Gastrocnemius medialis (tissue), 4 donors: ENCODE measurements at regions not wholly inside any gene's neighbourhood (a gene's known extent, or its start where the extent isn't known, plus 50 kb on each side); places are given as distances from the start of the nearest gene placed in this dataset.

Experiments
- POLR2A ChIP-seq, 2 donors: fragments of 450-650 bp; IDR thresholded peaks; one replicate each; pipeline ENCODE4 v1.6.1; 2017; ENCODE audit warnings: antibody characterized with exemption in 2 of 2, mild to moderate bottlenecking in 2 of 2, moderate library complexity in 2 of 2
- TF ChIP-seq, protein P1 (sequence below), 5 experiments: fragments of 450-650 bp in 3 of 5; fragments of 200-600 bp in 2 of 5; sonication (generic) in 2 of 5; IDR thresholded peaks in 4 of 5; conservative IDR thresholded peaks in 1 of 5; 1 replicate in 4 of 5; 2 replicates in 1 of 5; pipeline ENCODE4 v1.5.1; 2016 to 2019; ENCODE audit warnings: antibody characterized with exemption in 5 of 5, mild to moderate bottlenecking in 3 of 5, moderate library complexity in 3 of 5

DNA sequence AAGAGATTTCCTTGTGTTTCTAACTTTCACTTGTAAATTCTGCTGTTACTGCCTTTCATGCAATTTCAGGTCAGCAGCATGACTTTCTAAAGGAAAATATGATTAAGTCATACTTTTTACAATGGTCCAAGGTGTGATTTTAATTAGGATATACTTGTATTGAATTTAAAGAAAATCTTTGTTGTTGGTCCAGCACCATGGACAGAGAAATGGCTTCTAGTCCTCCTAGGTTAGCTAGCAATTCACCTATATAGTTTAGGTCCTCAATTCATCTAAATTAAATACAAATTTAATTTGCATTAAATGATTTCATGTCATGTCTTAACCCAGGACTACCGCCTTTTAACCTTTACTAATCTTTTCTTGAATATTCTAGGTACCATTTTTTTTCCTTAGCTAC lies 304.9 kb upstream of the RPS6KA3 start:
- TF ChIP-seq, protein P1, sequence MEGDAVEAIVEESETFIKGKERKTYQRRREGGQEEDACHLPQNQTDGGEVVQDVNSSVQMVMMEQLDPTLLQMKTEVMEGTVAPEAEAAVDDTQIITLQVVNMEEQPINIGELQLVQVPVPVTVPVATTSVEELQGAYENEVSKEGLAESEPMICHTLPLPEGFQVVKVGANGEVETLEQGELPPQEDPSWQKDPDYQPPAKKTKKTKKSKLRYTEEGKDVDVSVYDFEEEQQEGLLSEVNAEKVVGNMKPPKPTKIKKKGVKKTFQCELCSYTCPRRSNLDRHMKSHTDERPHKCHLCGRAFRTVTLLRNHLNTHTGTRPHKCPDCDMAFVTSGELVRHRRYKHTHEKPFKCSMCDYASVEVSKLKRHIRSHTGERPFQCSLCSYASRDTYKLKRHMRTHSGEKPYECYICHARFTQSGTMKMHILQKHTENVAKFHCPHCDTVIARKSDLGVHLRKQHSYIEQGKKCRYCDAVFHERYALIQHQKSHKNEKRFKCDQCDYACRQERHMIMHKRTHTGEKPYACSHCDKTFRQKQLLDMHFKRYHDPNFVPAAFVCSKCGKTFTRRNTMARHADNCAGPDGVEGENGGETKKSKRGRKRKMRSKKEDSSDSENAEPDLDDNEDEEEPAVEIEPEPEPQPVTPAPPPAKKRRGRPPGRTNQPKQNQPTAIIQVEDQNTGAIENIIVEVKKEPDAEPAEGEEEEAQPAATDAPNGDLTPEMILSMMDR (IDR thresholded peaks at IDR 0.05 in 4 of 5, conservative IDR thresholded peaks at IDR 0.05 in 1 of 5), result no peak
- no peak for TF ChIP-seq POLR2A (IDR thresholded peaks at IDR 0.05)
